Peyer's patch (tissue), 4 donors: ENCODE measurements at regions not wholly inside any gene's neighbourhood (a gene's known extent, or its start where the extent isn't known, plus 50 kb on each side); places are given as distances from the start of the nearest gene placed in this dataset.

Experiments
- CTCF ChIP-seq, 6 experiments: fragments of 450-650 bp in 4 of 6; fragments of 200-600 bp in 2 of 6; sonication (generic) in 1 of 6; IDR thresholded peaks; one replicate each; pipeline ENCODE4 v1.5.1; 2017 to 2019; ENCODE audit warnings: antibody characterized with exemption in 6 of 6, mild to moderate bottlenecking in 3 of 6, moderate library complexity in 1 of 6
- POLR2A ChIP-seq, 2 donors: fragments of 450-650 bp; IDR thresholded peaks; one replicate each; pipeline ENCODE4 v1.5.1; 2017; ENCODE audit warnings: antibody characterized with exemption in 2 of 2, mild to moderate bottlenecking in 2 of 2, moderate library complexity in 2 of 2

- no peak for TF ChIP-seq CTCF (IDR thresholded peaks at IDR 0.05)
- TF ChIP-seq POLR2A (IDR thresholded peaks at IDR 0.05) = no peak
Measured at GRCh38 chr15:62552444-62552843, 387.4 kb upstream of the C2CD4B start.
